Epithelial cell of proximal tubule (primary cell): ENCODE measurements at regions not wholly inside any gene's neighbourhood (a gene's known extent, or its start where the extent isn't known, plus 50 kb on each side); places are given as distances from the start of the nearest gene placed in this dataset.

Experiments used
- DNase-seq: peaks from one replicate; pipeline ENCODE4 v3.0.0-alpha.2; 2011; ENCODE audit warnings: low read depth
- H3K4me3 ChIP-seq: 2 replicates; pipeline ENCODE4 v1.5.1; 2011; ENCODE audit warnings: low read depth, mild to moderate bottlenecking, low read length
- TF ChIP-seq, protein P1 (sequence below): conservative IDR thresholded peaks from 2 replicates; pipeline ENCODE4 v1.5.1; 2012; ENCODE audit warnings: low read depth, mild to moderate bottlenecking, low read length

GRCh38 chr18:64620971-64621560, 472.2 kb upstream of the LINC00305 start:
- no peak overlapping the region for H3K4me3 ChIP-seq
- DNase-seq: no peak
- TF ChIP-seq, protein P1, sequence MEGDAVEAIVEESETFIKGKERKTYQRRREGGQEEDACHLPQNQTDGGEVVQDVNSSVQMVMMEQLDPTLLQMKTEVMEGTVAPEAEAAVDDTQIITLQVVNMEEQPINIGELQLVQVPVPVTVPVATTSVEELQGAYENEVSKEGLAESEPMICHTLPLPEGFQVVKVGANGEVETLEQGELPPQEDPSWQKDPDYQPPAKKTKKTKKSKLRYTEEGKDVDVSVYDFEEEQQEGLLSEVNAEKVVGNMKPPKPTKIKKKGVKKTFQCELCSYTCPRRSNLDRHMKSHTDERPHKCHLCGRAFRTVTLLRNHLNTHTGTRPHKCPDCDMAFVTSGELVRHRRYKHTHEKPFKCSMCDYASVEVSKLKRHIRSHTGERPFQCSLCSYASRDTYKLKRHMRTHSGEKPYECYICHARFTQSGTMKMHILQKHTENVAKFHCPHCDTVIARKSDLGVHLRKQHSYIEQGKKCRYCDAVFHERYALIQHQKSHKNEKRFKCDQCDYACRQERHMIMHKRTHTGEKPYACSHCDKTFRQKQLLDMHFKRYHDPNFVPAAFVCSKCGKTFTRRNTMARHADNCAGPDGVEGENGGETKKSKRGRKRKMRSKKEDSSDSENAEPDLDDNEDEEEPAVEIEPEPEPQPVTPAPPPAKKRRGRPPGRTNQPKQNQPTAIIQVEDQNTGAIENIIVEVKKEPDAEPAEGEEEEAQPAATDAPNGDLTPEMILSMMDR: no peak

GRCh38 chr18:64618390-64618789, 469.5 kb upstream of the LINC00305 start:
- DNase-seq: peak; percentile 10
- TF ChIP-seq, protein P1: no peak
- no peak overlapping the region for H3K4me3 ChIP-seq

DNA sequence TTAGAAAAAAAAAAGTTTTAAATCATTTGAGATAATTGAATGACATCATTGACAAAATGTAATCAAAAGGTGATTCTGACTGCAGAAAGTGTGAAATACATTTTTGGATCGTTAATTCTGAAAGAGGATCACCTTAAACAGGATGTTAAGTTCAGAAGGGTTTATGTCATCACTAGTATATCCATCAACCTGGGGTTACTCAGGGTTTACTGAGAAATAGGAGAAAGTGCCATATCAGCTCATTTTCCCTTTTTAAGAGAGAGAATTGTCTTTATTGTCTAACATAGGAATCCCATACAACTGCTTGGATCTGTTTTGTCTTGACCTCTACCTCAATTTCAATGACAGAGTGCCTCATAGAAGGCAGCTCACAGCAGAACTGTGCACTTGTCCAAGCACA, 466.1 kb upstream of the LINC00305 start:
- TF ChIP-seq, protein P1: no peak
- H3K4me3 ChIP-seq: no peak overlapping the region
- DNase-seq: no peak

- DNase-seq: no peak
- H3K4me3 ChIP-seq: no peak overlapping the region
- TF ChIP-seq, protein P1: no peak
Measured at GRCh38 chr18:64614446-64614845, 465.6 kb upstream of the LINC00305 start.

DNA sequence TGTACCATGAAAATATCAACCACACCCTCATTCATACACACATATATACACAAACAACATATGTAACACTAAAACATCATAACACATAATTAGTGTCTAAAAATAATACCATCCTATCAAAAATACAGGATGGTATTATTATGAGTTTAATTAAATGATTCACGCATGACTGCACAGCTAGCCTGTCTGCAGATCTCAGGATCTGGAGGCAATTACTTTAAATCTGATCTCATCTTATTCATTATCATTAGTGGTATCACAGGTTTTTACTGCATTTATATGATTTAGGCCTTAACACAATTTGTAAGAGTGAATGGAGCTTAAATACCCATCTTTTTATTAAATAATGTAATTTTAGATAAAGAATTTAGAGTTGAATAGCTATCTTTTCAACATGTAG, 443.4 kb upstream of the LINC00305 start:
- no peak for DNase-seq
- no peak overlapping the region for H3K4me3 ChIP-seq
- TF ChIP-seq, protein P1: no peak

- H3K4me3 ChIP-seq: no peak overlapping the region
- TF ChIP-seq, protein P1: no peak
- no peak for DNase-seq
Measured at GRCh38 chr18:64589000-64589399, 440.1 kb upstream of the LINC00305 start.

GRCh38 chr18:64566456-64566855, 417.6 kb upstream of the LINC00305 start:
- TF ChIP-seq, protein P1: no peak
- DNase-seq: no peak
- H3K4me3 ChIP-seq: no peak overlapping the region
